GM23338 (cell line): ENCODE measurements at regions not wholly inside any gene's neighbourhood (a gene's known extent, or its start where the extent isn't known, plus 50 kb on each side); places are given as distances from the start of the nearest gene placed in this dataset.
"Not testable (repeated sequence)": the region's sequence is repeated elsewhere in the genome, so short reads cannot be mapped to it uniquely, and the experiment has no call there.

Source experiments
- ATAC-seq: fragments of 200-7000 bp; cut with Tn5 transposase; 3 replicates; pipeline ENCODE4 v1.9.1; 2020
- DNase-seq: peaks from one replicate; pipeline ENCODE4 v3.0.0-alpha.2; 2015; ENCODE audit warnings: low spot score
- H2AFZ ChIP-seq: fragments of 200-600 bp; sonication (generic); 2 replicates; pipeline ENCODE4 v1.8.0; 2016; ENCODE audit warnings: antibody characterized with exemption, mild to moderate bottlenecking, moderate library complexity
- H3F3A ChIP-seq: fragments of 200-600 bp; sonication (generic); replicated peaks from 2 replicates; pipeline ENCODE4 v1.8.0; 2017; ENCODE audit warnings: antibody characterized with exemption, mixed run types, low read depth
- H3K27ac ChIP-seq: fragments of 200-600 bp; sonication (generic); 2 replicates; pipeline ENCODE4 v1.6.1; 2016; ENCODE audit warnings: low read depth
- H3K27me3 ChIP-seq: fragments of 200-600 bp; sonication (generic); 2 replicates; pipeline ENCODE4 v1.8.0; 2016; ENCODE audit warnings: mild to moderate bottlenecking, mixed run types, moderate library complexity; ENCODE audit not compliant: insufficient read depth
- H3K36me3 ChIP-seq: fragments of 200-600 bp; sonication (generic); 2 replicates; pipeline ENCODE4 v1.8.0; 2016; ENCODE audit warnings: mild to moderate bottlenecking; ENCODE audit not compliant: insufficient read depth
- H3K4me1 ChIP-seq: fragments of 200-600 bp; sonication (generic); 2 replicates; pipeline ENCODE4 v1.8.0; 2016; ENCODE audit warnings: mild to moderate bottlenecking, moderate library complexity; ENCODE audit not compliant: insufficient read depth
- H3K4me2 ChIP-seq: fragments of 200-600 bp; sonication (generic); 2 replicates; pipeline ENCODE4 v1.7.1; 2017; ENCODE audit warnings: mixed run types
- H3K4me3 ChIP-seq: fragments of 200-600 bp; sonication (generic); 2 replicates; pipeline ENCODE4 v1.6.1; 2016; ENCODE audit warnings: mixed run types
- H3K79me2 ChIP-seq: fragments of 200-600 bp; sonication (generic); replicated peaks from 2 replicates; pipeline ENCODE4 v1.8.0; 2017; ENCODE audit warnings: mild to moderate bottlenecking; ENCODE audit not compliant: insufficient read depth
- H3K9me2 ChIP-seq: fragments of 200-600 bp; sonication (generic); 2 replicates; pipeline ENCODE4 v1.8.0; 2017; ENCODE audit not compliant: insufficient read depth
- H4K20me1 ChIP-seq: fragments of 200-600 bp; sonication (generic); replicated peaks from 2 replicates; pipeline ENCODE4 v1.8.0; 2017; ENCODE audit warnings: mild to moderate bottlenecking; ENCODE audit not compliant: insufficient read depth
- H3K27ac Mint-ChIP-seq: 2 replicates; pipeline ENCODE4 v1.8.0; 2020; ENCODE audit warnings: inconsistent platforms, mild to moderate bottlenecking, moderate library complexity, mixed read lengths
- H3K27me3 Mint-ChIP-seq: 3 replicates; pipeline ENCODE4 v1.8.0; 2022; ENCODE audit warnings: low read depth, mild to moderate bottlenecking, moderate library complexity, mixed read lengths, inconsistent platforms; ENCODE audit not compliant: insufficient read depth, poor library complexity
- H3K36me3 Mint-ChIP-seq: 3 replicates; pipeline ENCODE4 v1.8.0; 2021; ENCODE audit warnings: low read depth, mild to moderate bottlenecking, inconsistent platforms, moderate library complexity, mixed read lengths
- H3K4me1 Mint-ChIP-seq: 3 replicates; pipeline ENCODE4 v1.8.0; 2020; ENCODE audit warnings: mild to moderate bottlenecking, inconsistent platforms, mixed read lengths
- H3K4me3 Mint-ChIP-seq: 3 replicates; pipeline ENCODE4 v1.8.0; 2021; ENCODE audit warnings: moderate library complexity, mild to moderate bottlenecking, inconsistent platforms, mixed read lengths
- H3K9me3 Mint-ChIP-seq: 3 replicates; pipeline ENCODE4 v1.8.0; 2020; ENCODE audit warnings: moderate library complexity, mild to moderate bottlenecking, inconsistent platforms, mixed read lengths
- CREB1 ChIP-seq: fragments of 250-450 bp; sonication (Bioruptor Pico); IDR thresholded peaks from 2 replicates; pipeline ENCODE4 v1.5.0; 2020; ENCODE audit warnings: low read depth, mild to moderate bottlenecking, moderate library complexity
- CTCF ChIP-seq, 2 experiments: fragments of 200-600 bp in 1 of 2; sonication (generic) in 1 of 2; conservative IDR thresholded peaks; 2 replicates each; pipeline versions ENCODE4 v1.5.1 to v1.6.1; 2016 to 2017; ENCODE audit warnings: antibody characterized with exemption in 2 of 2, low read depth in 2 of 2, mild to moderate bottlenecking in 2 of 2, moderate library complexity in 1 of 2
- ETS1 ChIP-seq: IDR thresholded peaks from 2 replicates; pipeline ENCODE4 v1.6.1; 2016; ENCODE audit warnings: antibody characterized with exemption
- EZH2 ChIP-seq: fragments of 200-600 bp; sonication (generic); IDR thresholded peaks from one replicate; pipeline ENCODE4 v1.8.0; 2017; ENCODE audit warnings: antibody characterized with exemption, mild to moderate bottlenecking, low read depth; ENCODE audit not compliant: unreplicated experiment
- JUNB ChIP-seq: IDR thresholded peaks from one replicate; pipeline ENCODE4 v1.6.1; 2016; ENCODE audit warnings: antibody characterized with exemption; ENCODE audit not compliant: unreplicated experiment
- NANOG ChIP-seq: IDR thresholded peaks from 2 replicates; pipeline ENCODE4 v1.6.1; 2016; ENCODE audit warnings: antibody characterized with exemption, borderline replicate concordance
- POLR2AphosphoS5 ChIP-seq: IDR thresholded peaks from 2 replicates; pipeline ENCODE4 v1.6.1; 2016; ENCODE audit warnings: antibody characterized with exemption, low read depth
- REST ChIP-seq: IDR thresholded peaks from one replicate; pipeline ENCODE4 v1.6.1; 2018; ENCODE audit warnings: antibody characterized with exemption; ENCODE audit not compliant: unreplicated experiment
- STAT1 ChIP-seq: IDR thresholded peaks from one replicate; pipeline ENCODE4 v1.6.1; 2016; ENCODE audit warnings: antibody characterized with exemption; ENCODE audit not compliant: unreplicated experiment
- ZNF114 ChIP-seq: fragments of 250-450 bp; sonication (Bioruptor Pico); IDR thresholded peaks from 2 replicates; pipeline ENCODE4 v1.5.0; 2020; ENCODE audit warnings: mild to moderate bottlenecking, moderate library complexity
- ZNF331 ChIP-seq: fragments of 250-450 bp; sonication (Bioruptor Pico); IDR thresholded peaks from 2 replicates; pipeline ENCODE4 v1.5.0; 2020; ENCODE audit warnings: low read depth, mild to moderate bottlenecking, moderate library complexity

GRCh38 chr2:44092519-44092918, 76.2 kb upstream of the PPM1B start:
- H3K4me1 ChIP-seq = peaks cover 19% of the 10 kb centered on the region
- not testable (repeated sequence) for H3F3A ChIP-seq

GRCh38 chr2:44093970-44094369, 74.7 kb upstream of the PPM1B start:
- no peak overlapping the region for H3K27ac Mint-ChIP-seq
- H3K36me3 ChIP-seq = no peaks in the 10 kb centered on the region
- TF ChIP-seq CREB1 (no peak), ZNF331 (no peak), STAT1 (no peak), REST (no peak), ETS1 (no peak), CTCF (conservative IDR thresholded peaks at IDR 0.05; ENCODE audit: low read depth in 2 of 2) (no peak), JUNB (no peak), NANOG (no peak), POLR2AphosphoS5 (no peak), ZNF114 (no peak), EZH2 (no peak)

More at GRCh38 chr2:44092519-44092918, 76.2 kb upstream of the PPM1B start:
- not testable (repeated sequence) for H3K27ac ChIP-seq, H3K9me3 Mint-ChIP-seq, ATAC-seq, H3K36me3 ChIP-seq, H4K20me1 ChIP-seq, H3K27ac Mint-ChIP-seq, H3K9me2 ChIP-seq, H3K36me3 Mint-ChIP-seq, H2AFZ ChIP-seq, H3K4me3 Mint-ChIP-seq, H3K4me3 ChIP-seq, H3K79me2 ChIP-seq, H3K4me2 ChIP-seq, H3K27me3 ChIP-seq, H3K27me3 Mint-ChIP-seq, DNase-seq
- peaks cover 24% of the 10 kb centered on the region for H3K4me1 Mint-ChIP-seq

More at GRCh38 chr2:44093970-44094369, 74.7 kb upstream of the PPM1B start:
- ATAC-seq = no peak
- DNase-seq = no peak
- Histone ChIP-seq H3F3A (no peaks in the 10 kb centered on the region), H3K4me2 (no peak overlapping the region), H3K79me2 (no peaks in the 10 kb centered on the region), H3K4me3 (no peak overlapping the region), H4K20me1 (no peaks in the 10 kb centered on the region), H3K27ac (no peak overlapping the region), H3K9me2 (0 out of 2 replicates have a peak, but pooled peaks cover 3% of the 10 kb centered on the region), H3K4me1 (0 out of 2 replicates have a peak, but pooled peaks cover 6% of the 10 kb centered on the region), H3K27me3 (no peaks in the 10 kb centered on the region), H2AFZ (no peak overlapping the region)
- H3K27me3 Mint-ChIP-seq = no peaks in the 10 kb centered on the region
- peaks cover 6% of the 10 kb centered on the region; the same call in 2 of the 3 replicates for H3K9me3 Mint-ChIP-seq
- H3K4me1 Mint-ChIP-seq = peaks cover 10% of the 10 kb centered on the region
- no peak overlapping the region for H3K4me3 Mint-ChIP-seq
- H3K36me3 Mint-ChIP-seq = no peaks in the 10 kb centered on the region; the same call in 2 of the 3 replicates
